Ishikawa (cell line): ENCODE measurements at regions not wholly inside any gene's neighbourhood (a gene's known extent, or its start where the extent isn't known, plus 50 kb on each side); places are given as distances from the start of the nearest gene placed in this dataset.

Experiments used
- CEBPB ChIP-seq: IDR thresholded peaks from 2 replicates; pipeline ENCODE4 v1.6.1; 2012
- CREB1 ChIP-seq: IDR thresholded peaks from 2 replicates; pipeline ENCODE4 v1.6.1; 2012; ENCODE audit warnings: low read depth
- EGR1 ChIP-seq: IDR thresholded peaks from 2 replicates; pipeline ENCODE4 v1.6.1; 2012
- EP300 ChIP-seq: IDR thresholded peaks from 2 replicates; pipeline ENCODE4 v1.6.1; 2012; ENCODE audit warnings: borderline replicate concordance
- FOXM1 ChIP-seq: IDR thresholded peaks from 2 replicates; pipeline ENCODE4 v1.6.1; 2012; ENCODE audit warnings: low read depth, borderline replicate concordance
- MAX ChIP-seq: IDR thresholded peaks from 2 replicates; pipeline ENCODE4 v1.6.1; 2012
- NFIC ChIP-seq: IDR thresholded peaks from 2 replicates; pipeline ENCODE4 v1.6.1; 2012
- RAD21 ChIP-seq: IDR thresholded peaks from 2 replicates; pipeline ENCODE4 v1.6.1; 2012; ENCODE audit warnings: low read depth
- REST ChIP-seq: IDR thresholded peaks from 2 replicates; pipeline ENCODE4 v1.6.1; 2012; ENCODE audit warnings: low read depth, mild to moderate bottlenecking
- TAF1 ChIP-seq: IDR thresholded peaks from 2 replicates; pipeline ENCODE4 v1.6.1; 2012; ENCODE audit warnings: low read depth, mild to moderate bottlenecking
- TCF12 ChIP-seq: IDR thresholded peaks from 2 replicates; pipeline ENCODE4 v1.6.1; 2012; ENCODE audit warnings: low read depth
- TEAD4 ChIP-seq: IDR thresholded peaks from 2 replicates; pipeline ENCODE4 v1.6.1; 2012
- USF1 ChIP-seq: IDR thresholded peaks from 2 replicates; pipeline ENCODE4 v1.6.1; 2012
- YY1 ChIP-seq: IDR thresholded peaks from 2 replicates; pipeline ENCODE4 v1.6.1; 2012; ENCODE audit warnings: low read depth
- ZBTB7A ChIP-seq: IDR thresholded peaks from 2 replicates; pipeline ENCODE4 v1.6.1; 2012; ENCODE audit warnings: low read depth

GRCh38 chr1:65650682-65651081 is 142.0 kb upstream of the PDE4B start:
- no peak for TF ChIP-seq NFIC
- no peak for TF ChIP-seq FOXM1

- no peak for TF ChIP-seq REST
- no peak for TF ChIP-seq EGR1
- TF ChIP-seq EP300: no peak
- TF ChIP-seq MAX: no peak
- no peak for TF ChIP-seq TEAD4
- TF ChIP-seq FOXM1: no peak
Observed at GRCh38 chr1:65658122-65658521, 134.6 kb upstream of the PDE4B start.

- no peak for TF ChIP-seq MAX
- no peak for TF ChIP-seq TCF12
- no peak for TF ChIP-seq YY1
- TF ChIP-seq USF1: no peak
- TF ChIP-seq TAF1: no peak
- TF ChIP-seq CEBPB: no peak
- no peak for TF ChIP-seq ZBTB7A
- TF ChIP-seq TEAD4: no peak
- no peak for TF ChIP-seq NFIC
Observed at GRCh38 chr1:65668368-65668767, 124.3 kb upstream of the PDE4B start.

- TF ChIP-seq CEBPB (no peak), EP300 (no peak), CREB1 (no peak), ZBTB7A (no peak), TEAD4 (no peak), TAF1 (no peak), REST (no peak), YY1 (no peak), RAD21 (no peak), USF1 (no peak), MAX (no peak), FOXM1 (no peak)
Observed at GRCh38 chr1:65670518-65670917, 122.2 kb upstream of the PDE4B start.

- TF ChIP-seq ZBTB7A (no peak), USF1 (no peak), TEAD4 (no peak), MAX (no peak), RAD21 (no peak), EP300 (no peak), CEBPB (no peak), TAF1 (no peak), TCF12 (no peak), FOXM1 (no peak), REST (no peak), YY1 (no peak), EGR1 (no peak), NFIC (no peak), CREB1 (no peak)
Observed at GRCh38 chr1:65674522-65674921, 118.2 kb upstream of the PDE4B start.
